Thoracic aorta (tissue), 2 donors: ENCODE measurements at regions not wholly inside any gene's neighbourhood (a gene's known extent, or its start where the extent isn't known, plus 50 kb on each side); places are given as distances from the start of the nearest gene placed in this dataset.

Source experiments
- ATAC-seq: fragments of 150-250 bp; one replicate; pipeline ENCODE4 v1.8.0; 2017; ENCODE audit warnings: low read depth; ENCODE audit not compliant: insufficient number of reproducible peaks, low FRiP score
- DNase-seq: peaks from one replicate; pipeline ENCODE4 v3.0.0-alpha.2; 2020; ENCODE audit warnings: low spot score
- H3K27ac ChIP-seq, 2 donors: fragments of 200-600 bp; sonication (generic); 1 replicate in 1 of 2; 2 replicates in 1 of 2; pipeline ENCODE4 v1.5.1; 2016; ENCODE audit warnings: mild to moderate bottlenecking in 2 of 2, moderate library complexity in 2 of 2
- H3K27me3 ChIP-seq: fragments of 200-600 bp; sonication (generic); replicated peaks from 2 replicates; pipeline ENCODE4 v1.6.0; 2016; ENCODE audit warnings: mild to moderate bottlenecking; ENCODE audit not compliant: insufficient read depth
- H3K36me3 ChIP-seq: fragments of 200-600 bp; sonication (generic); one replicate; pipeline ENCODE4 v1.5.1; 2016
- H3K4me1 ChIP-seq, 2 donors: fragments of 200-600 bp; sonication (generic); 1 replicate in 1 of 2; 2 replicates in 1 of 2; pipeline versions ENCODE4 v1.5.1 to v1.6.0; 2016; ENCODE audit warnings: low read depth in 2 of 2, mild to moderate bottlenecking in 1 of 2; ENCODE audit not compliant: control insufficient read depth in 1 of 2
- H3K4me3 ChIP-seq: fragments of 200-600 bp; sonication (generic); 2 replicates; pipeline ENCODE4 v1.5.1; 2016; ENCODE audit warnings: mild to moderate bottlenecking
- H3K9me3 ChIP-seq: fragments of 200-600 bp; sonication (generic); 2 replicates; pipeline ENCODE4 v1.5.1; 2016
- TF ChIP-seq, protein P1 (sequence below): fragments of 200-600 bp; sonication (generic); IDR thresholded peaks from one replicate; pipeline ENCODE4 v1.5.1; 2019; ENCODE audit warnings: antibody characterized with exemption

DNA sequence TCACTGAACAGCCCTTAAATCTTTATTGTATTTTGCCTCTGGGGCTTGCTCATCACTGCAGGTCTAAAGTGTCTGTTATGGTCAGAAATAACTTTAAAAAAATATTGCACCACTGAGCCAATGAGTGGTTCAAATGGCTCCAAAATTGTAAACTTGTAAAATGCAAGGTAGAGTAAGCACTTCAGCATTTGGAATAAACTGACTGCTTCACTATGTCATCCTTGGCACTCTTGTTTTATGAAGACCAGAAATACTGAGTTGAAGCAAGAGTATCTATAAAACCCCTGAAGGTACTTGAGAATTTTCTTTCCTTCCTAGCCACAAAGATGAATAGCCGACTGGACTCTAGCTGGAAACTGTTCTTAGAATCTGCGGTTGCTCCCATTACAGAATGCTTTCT lies 390.3 kb upstream of the DPH6 start:
- H3K27me3 ChIP-seq, result no peaks in the 10 kb centered on the region
- TF ChIP-seq, protein P1, sequence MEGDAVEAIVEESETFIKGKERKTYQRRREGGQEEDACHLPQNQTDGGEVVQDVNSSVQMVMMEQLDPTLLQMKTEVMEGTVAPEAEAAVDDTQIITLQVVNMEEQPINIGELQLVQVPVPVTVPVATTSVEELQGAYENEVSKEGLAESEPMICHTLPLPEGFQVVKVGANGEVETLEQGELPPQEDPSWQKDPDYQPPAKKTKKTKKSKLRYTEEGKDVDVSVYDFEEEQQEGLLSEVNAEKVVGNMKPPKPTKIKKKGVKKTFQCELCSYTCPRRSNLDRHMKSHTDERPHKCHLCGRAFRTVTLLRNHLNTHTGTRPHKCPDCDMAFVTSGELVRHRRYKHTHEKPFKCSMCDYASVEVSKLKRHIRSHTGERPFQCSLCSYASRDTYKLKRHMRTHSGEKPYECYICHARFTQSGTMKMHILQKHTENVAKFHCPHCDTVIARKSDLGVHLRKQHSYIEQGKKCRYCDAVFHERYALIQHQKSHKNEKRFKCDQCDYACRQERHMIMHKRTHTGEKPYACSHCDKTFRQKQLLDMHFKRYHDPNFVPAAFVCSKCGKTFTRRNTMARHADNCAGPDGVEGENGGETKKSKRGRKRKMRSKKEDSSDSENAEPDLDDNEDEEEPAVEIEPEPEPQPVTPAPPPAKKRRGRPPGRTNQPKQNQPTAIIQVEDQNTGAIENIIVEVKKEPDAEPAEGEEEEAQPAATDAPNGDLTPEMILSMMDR, result no peak

DNA sequence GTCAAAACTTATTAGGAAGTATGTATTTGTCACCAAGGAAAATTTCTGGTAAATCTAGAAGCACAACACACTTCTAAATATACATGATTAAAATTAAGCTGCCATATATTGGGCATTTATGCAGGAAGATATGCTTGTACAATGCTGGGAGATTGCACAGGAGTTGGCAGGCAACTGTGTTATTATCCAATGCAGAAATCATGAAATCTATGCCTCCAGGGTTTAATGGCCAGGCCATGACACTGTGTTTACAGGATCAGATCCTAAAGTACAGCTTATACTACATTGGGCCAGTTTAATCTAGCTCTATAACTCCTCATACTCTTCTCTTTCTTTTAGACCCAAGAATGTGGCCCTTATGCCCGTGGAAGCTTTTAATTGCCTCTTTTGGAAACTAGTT lies 391.4 kb upstream of the DPH6 start:
- DNase-seq (no peak), ATAC-seq (no peak)
- no peaks in the 10 kb centered on the region for H3K27me3 ChIP-seq
- H3K4me3 ChIP-seq, result no peak overlapping the region
- H3K4me1 ChIP-seq, result no peaks in the 10 kb centered on the region
- H3K36me3 ChIP-seq, result no peaks in the 10 kb centered on the region
- TF ChIP-seq, protein P1, result no peak
- H3K27ac ChIP-seq, result no peak overlapping the region
- no peaks in the 10 kb centered on the region for H3K9me3 ChIP-seq

More for the DNA sequence above, 390.3 kb upstream of the DPH6 start:
- H3K27ac ChIP-seq, result no peak overlapping the region
- H3K9me3 ChIP-seq, result no peaks in the 10 kb centered on the region
- H3K4me3 ChIP-seq, result no peak overlapping the region
- no peaks in the 10 kb centered on the region for H3K36me3 ChIP-seq
- no peaks in the 10 kb centered on the region for H3K4me1 ChIP-seq
- ATAC-seq, result no peak
- no peak for DNase-seq

DNA sequence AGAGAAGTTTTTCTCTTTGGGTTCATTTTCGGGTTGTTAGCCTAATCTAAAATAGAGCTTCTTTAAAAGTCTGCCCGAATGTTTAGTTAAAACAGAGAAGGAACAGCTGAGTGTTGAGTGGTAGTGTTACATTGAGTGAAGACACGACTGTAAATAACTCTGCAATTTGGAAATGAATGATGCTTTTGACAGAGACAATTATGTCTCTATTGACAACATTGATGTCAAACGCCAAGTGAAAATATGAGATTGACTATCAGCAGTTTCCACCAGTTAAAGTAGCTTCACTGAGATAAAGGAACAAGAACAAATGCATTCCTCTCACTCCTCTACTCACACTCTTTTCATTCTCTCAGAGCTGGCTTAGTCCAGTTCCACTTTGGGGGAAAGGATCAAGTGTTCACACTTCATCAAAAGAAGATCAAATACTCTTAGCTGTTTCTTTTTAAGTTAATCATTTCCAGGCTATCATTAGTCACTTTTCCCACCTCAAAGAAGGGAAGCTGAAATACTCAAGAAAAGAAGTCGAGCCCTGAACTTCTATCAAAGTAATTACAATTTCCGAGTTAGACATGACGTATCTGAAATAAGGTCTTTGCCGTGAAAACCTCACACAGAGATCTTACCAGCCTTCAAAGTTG lies 399.1 kb upstream of the DPH6 start:
- TF ChIP-seq, protein P1, result no peak

DNA sequence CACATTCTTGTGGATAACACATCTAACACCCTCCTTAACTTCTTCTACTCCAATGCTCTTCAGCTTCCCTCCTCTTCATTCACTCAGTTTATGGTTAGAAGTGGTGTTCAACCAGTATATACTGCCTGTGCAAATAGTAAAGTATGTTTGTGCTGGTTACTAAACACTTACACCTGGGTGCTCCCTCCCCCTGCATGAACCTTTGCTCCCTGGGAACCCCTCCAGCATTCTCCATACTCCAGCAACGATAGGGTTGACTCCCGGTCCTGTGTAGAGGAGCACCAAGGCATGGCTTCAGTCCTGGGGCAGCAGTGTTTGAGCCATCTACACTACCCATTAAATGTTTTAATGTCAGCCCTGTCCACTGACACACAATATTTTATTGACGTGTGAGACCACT lies 407.5 kb upstream of the DPH6 start:
- H3K27me3 ChIP-seq, result no peaks in the 10 kb centered on the region
- no peaks in the 10 kb centered on the region for H3K36me3 ChIP-seq
- no peak overlapping the region for H3K4me3 ChIP-seq
- no peak overlapping the region for H3K27ac ChIP-seq
- DNase-seq (no peak), ATAC-seq (no peak)
- TF ChIP-seq, protein P1, result no peak
- H3K4me1 ChIP-seq, result no peaks in the 10 kb centered on the region
- no peaks in the 10 kb centered on the region for H3K9me3 ChIP-seq

More for the DNA sequence above, 399.1 kb upstream of the DPH6 start:
- Histone ChIP-seq H3K4me3 (no peak overlapping the region), H3K4me1 (no peaks in the 10 kb centered on the region), H3K27ac (no peak overlapping the region), H3K27me3 (no peaks in the 10 kb centered on the region), H3K9me3 (no peaks in the 10 kb centered on the region), H3K36me3 (no peaks in the 10 kb centered on the region)
- DNase-seq (no peak), ATAC-seq (no peak)

GRCh38 chr15:35956056-35956455 lies 410.1 kb upstream of the DPH6 start:
- no peak overlapping the region for H3K27ac ChIP-seq
- no peaks in the 10 kb centered on the region for H3K27me3 ChIP-seq
- ATAC-seq, result no peak
- no peaks in the 10 kb centered on the region for H3K9me3 ChIP-seq
- TF ChIP-seq, protein P1, result no peak
- H3K4me1 ChIP-seq, result no peaks in the 10 kb centered on the region
- no peak for DNase-seq
- H3K36me3 ChIP-seq, result no peaks in the 10 kb centered on the region
- no peak overlapping the region for H3K4me3 ChIP-seq
